Medulla oblongata (tissue), 1 donor: ENCODE measurements at regions not wholly inside any gene's neighbourhood (a gene's known extent, or its start where the extent isn't known, plus 50 kb on each side); places are given as distances from the start of the nearest gene placed in this dataset.

Experiments used
- DNase-seq: peaks from one replicate; pipeline ENCODE4 v3.0.0-alpha.2; 2015; ENCODE audit errors: extremely low spot score

DNA sequence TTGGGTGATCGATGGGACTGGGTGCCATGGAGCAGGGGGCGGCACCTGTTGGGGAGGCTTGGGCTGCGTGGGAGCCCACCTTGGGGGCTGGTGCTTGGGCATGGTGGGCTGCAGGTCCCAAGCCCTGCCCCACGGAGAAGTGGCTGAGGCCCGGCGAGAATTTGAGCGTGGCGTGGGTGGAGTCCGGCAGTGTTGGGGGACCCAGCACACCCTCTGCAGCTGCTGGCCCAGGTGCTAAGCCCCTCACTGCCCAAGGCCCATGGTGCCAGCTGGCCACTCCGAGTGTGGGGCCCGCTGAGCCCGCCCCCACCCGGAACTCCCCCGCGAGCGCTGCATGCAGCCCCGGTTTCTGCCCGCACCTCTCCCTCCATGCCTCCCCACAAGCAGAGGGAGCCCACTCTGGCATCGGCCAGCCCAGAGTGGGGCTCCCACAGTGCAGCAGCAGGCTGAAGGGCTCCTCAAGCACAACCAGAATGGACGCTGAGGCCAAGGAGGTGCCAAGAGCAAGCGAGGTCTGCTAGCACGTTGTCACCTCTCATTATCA is 1178.6 kb upstream of the CDH10 start:
- no peak for DNase-seq
